ENCODE measurements at regions not wholly inside any gene's neighbourhood (a gene's known extent, or its start where the extent isn't known, plus 50 kb on each side); places are given as distances from the start of the nearest gene placed in this dataset.
"Not testable (repeated sequence)": the region's sequence is repeated elsewhere in the genome, so short reads cannot be mapped to it uniquely, and the experiment has no call there.

- TF ChIP-seq CTCF, EZH2, EZH2phosphoT487 (IDR thresholded peaks at IDR 0.05): not testable (repeated sequence)
Measured at GRCh38 chr12:87579091-87579490, 450.1 kb downstream of the C12orf50 start.
